Tibial nerve (tissue), 4 donors: ENCODE measurements at regions not wholly inside any gene's neighbourhood (a gene's known extent, or its start where the extent isn't known, plus 50 kb on each side); places are given as distances from the start of the nearest gene placed in this dataset.

Source experiments
- EP300 ChIP-seq, 2 donors: sonication (generic); formaldehyde crosslinking; IDR thresholded peaks; one replicate each; pipeline ENCODE4 v1.6.1; 2017; ENCODE audit warnings: antibody characterized with exemption in 2 of 2, mild to moderate bottlenecking in 1 of 2
- POLR2A ChIP-seq, 2 donors: fragments of 450-650 bp; IDR thresholded peaks; one replicate each; pipeline ENCODE4 v1.6.1; 2017; ENCODE audit warnings: antibody characterized with exemption in 2 of 2, mild to moderate bottlenecking in 2 of 2, moderate library complexity in 2 of 2
- TF ChIP-seq, protein P1 (sequence below), 5 experiments: fragments of 200-600 bp in 3 of 5; fragments of 450-650 bp in 2 of 5; sonication (generic) in 3 of 5; IDR thresholded peaks; one replicate each; pipeline ENCODE4 v1.5.1; 2016 to 2019; ENCODE audit warnings: antibody characterized with exemption in 5 of 5, mild to moderate bottlenecking in 3 of 5, moderate library complexity in 2 of 5

- TF ChIP-seq, protein P1, sequence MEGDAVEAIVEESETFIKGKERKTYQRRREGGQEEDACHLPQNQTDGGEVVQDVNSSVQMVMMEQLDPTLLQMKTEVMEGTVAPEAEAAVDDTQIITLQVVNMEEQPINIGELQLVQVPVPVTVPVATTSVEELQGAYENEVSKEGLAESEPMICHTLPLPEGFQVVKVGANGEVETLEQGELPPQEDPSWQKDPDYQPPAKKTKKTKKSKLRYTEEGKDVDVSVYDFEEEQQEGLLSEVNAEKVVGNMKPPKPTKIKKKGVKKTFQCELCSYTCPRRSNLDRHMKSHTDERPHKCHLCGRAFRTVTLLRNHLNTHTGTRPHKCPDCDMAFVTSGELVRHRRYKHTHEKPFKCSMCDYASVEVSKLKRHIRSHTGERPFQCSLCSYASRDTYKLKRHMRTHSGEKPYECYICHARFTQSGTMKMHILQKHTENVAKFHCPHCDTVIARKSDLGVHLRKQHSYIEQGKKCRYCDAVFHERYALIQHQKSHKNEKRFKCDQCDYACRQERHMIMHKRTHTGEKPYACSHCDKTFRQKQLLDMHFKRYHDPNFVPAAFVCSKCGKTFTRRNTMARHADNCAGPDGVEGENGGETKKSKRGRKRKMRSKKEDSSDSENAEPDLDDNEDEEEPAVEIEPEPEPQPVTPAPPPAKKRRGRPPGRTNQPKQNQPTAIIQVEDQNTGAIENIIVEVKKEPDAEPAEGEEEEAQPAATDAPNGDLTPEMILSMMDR (IDR thresholded peaks at IDR 0.05): no peak
- TF ChIP-seq EP300 (IDR thresholded peaks at IDR 0.05) (no peak), POLR2A (IDR thresholded peaks at IDR 0.05) (no peak)
Observed at GRCh38 chr9:89715881-89716280, 111.1 kb downstream of the GADD45G start.
